ENCODE measurements at regions not wholly inside any gene's neighbourhood (a gene's known extent, or its start where the extent isn't known, plus 50 kb on each side); places are given as distances from the start of the nearest gene placed in this dataset.

GRCh38 chr20:6831461-6831860 is 64.0 kb downstream of the BMP2 start:
- H3K14ac ChIP-seq (ENCODE audit: low read length), result no peak overlapping the region
- H2AK5ac ChIP-seq (ENCODE audit: low read depth, low read length), result no peak overlapping the region
- DNase-seq (ENCODE audit: low spot score), result no peak
- WGBS, 2 donors (ENCODE audit: extremely low coverage in 2 of 2, insufficient read length in 2 of 2, insufficient replicate concordance in 1 of 2), result no CpG with 5 or more reads among the region's 3 CpGs
- no peak overlapping the region for H2BK12ac ChIP-seq (ENCODE audit: low read length)
- H2BK120ac ChIP-seq (ENCODE audit: low read depth, low read length), result no peak overlapping the region
- H3K79me1 ChIP-seq (ENCODE audit: low read depth, low read length), result no peaks in the 10 kb centered on the region
- H3K9ac ChIP-seq (ENCODE audit: low read depth, low read length, poor library complexity), result no peak overlapping the region
- H3K4me1 ChIP-seq (ENCODE audit: control insufficient read depth in 2 of 2, insufficient read depth in 1 of 2, low read depth in 1 of 2, low read length in 2 of 2), result no peaks in the 10 kb centered on the region
- H3K4ac ChIP-seq (ENCODE audit: low read length), result no peak overlapping the region
- no peaks in the 10 kb centered on the region for H3K27me3 ChIP-seq (ENCODE audit: control insufficient read depth in 3 of 3, insufficient read depth in 3 of 3, low read depth in 1 of 3, low read length in 3 of 3)
- H3K4me3 ChIP-seq (ENCODE audit: low read length in 2 of 2), result no peak overlapping the region
- H2AFZ ChIP-seq (ENCODE audit: low read length), result no peak overlapping the region
- no peak overlapping the region for H3K27ac ChIP-seq (replicated peaks; ENCODE audit: low read length)
- H3K9me3 ChIP-seq (replicated peaks in 1 of 2; ENCODE audit: control insufficient read depth in 2 of 2, insufficient read depth in 1 of 2, low read depth in 1 of 2, low read length in 2 of 2), result no peaks in the 10 kb centered on the region
- H3K36me3 ChIP-seq (replicated peaks in 1 of 2; ENCODE audit: control insufficient read depth in 2 of 2, insufficient read depth in 2 of 2, low read length in 2 of 2), result no peaks in the 10 kb centered on the region
- no peak overlapping the region for H4K91ac ChIP-seq (ENCODE audit: low read depth, low read length, poor library complexity)
- H3K4me2 ChIP-seq (ENCODE audit: insufficient read depth, low read length, poor library complexity, severe bottlenecking), result no peak overlapping the region
- H3K23ac ChIP-seq (ENCODE audit: low read depth, low read length, poor library complexity), result no peak overlapping the region
- H2BK15ac ChIP-seq (ENCODE audit: low read length), result no peak overlapping the region
- no peak overlapping the region for H3K18ac ChIP-seq (ENCODE audit: low read length)
- no peak overlapping the region for H2BK5ac ChIP-seq (ENCODE audit: low read length)
- H4K8ac ChIP-seq (ENCODE audit: low read depth, low read length), result no peak overlapping the region

- Histone ChIP-seq H3K9ac (ENCODE audit: low read depth, low read length, poor library complexity) (no peak overlapping the region), H2BK5ac (ENCODE audit: low read length) (no peak overlapping the region)
These were observed 65.3 kb downstream of the BMP2 start for GRCh38 chr20:6832811-6833210.

GRCh38 chr20:6835609-6836008 is 68.1 kb downstream of the BMP2 start:
- H3K27me3 ChIP-seq (ENCODE audit: control insufficient read depth in 3 of 3, insufficient read depth in 3 of 3, low read depth in 1 of 3, low read length in 3 of 3), result no peaks in the 10 kb centered on the region
- no peak for DNase-seq (ENCODE audit: low spot score)
- no CpG with 5 or more reads among the region's 3 CpGs for WGBS, 2 donors (ENCODE audit: extremely low coverage in 2 of 2, insufficient read length in 2 of 2, insufficient replicate concordance in 1 of 2)

More at GRCh38 chr20:6832811-6833210, 65.3 kb downstream of the BMP2 start:
- H3K9me3 ChIP-seq (replicated peaks in 1 of 2; ENCODE audit: control insufficient read depth in 2 of 2, insufficient read depth in 1 of 2, low read depth in 1 of 2, low read length in 2 of 2), result no peaks in the 10 kb centered on the region
- H3K4ac ChIP-seq (ENCODE audit: low read length), result no peak overlapping the region
- H3K4me1 ChIP-seq (ENCODE audit: control insufficient read depth in 2 of 2, insufficient read depth in 1 of 2, low read depth in 1 of 2, low read length in 2 of 2), result no peaks in the 10 kb centered on the region
- H2AFZ ChIP-seq (ENCODE audit: low read length), result no peak overlapping the region
- no peak overlapping the region for H3K4me3 ChIP-seq (ENCODE audit: low read length in 2 of 2)
- no peaks in the 10 kb centered on the region for H3K27me3 ChIP-seq (ENCODE audit: control insufficient read depth in 3 of 3, insufficient read depth in 3 of 3, low read depth in 1 of 3, low read length in 3 of 3)
- no peak overlapping the region for H2BK12ac ChIP-seq (ENCODE audit: low read length)
- H3K18ac ChIP-seq (ENCODE audit: low read length), result no peak overlapping the region
- no CpG with 5 or more reads among the region's 10 CpGs for WGBS, 2 donors (ENCODE audit: extremely low coverage in 2 of 2, insufficient read length in 2 of 2, insufficient replicate concordance in 1 of 2)
- H4K91ac ChIP-seq (ENCODE audit: low read depth, low read length, poor library complexity), result no peak overlapping the region
- H3K27ac ChIP-seq (replicated peaks; ENCODE audit: low read length), result no peak overlapping the region
- no peak for DNase-seq (ENCODE audit: low spot score)
- H2BK120ac ChIP-seq (ENCODE audit: low read depth, low read length), result no peak overlapping the region
- H4K8ac ChIP-seq (ENCODE audit: low read depth, low read length), result no peak overlapping the region
- H3K36me3 ChIP-seq (replicated peaks in 1 of 2; ENCODE audit: control insufficient read depth in 2 of 2, insufficient read depth in 2 of 2, low read length in 2 of 2), result no peaks in the 10 kb centered on the region
- H3K23ac ChIP-seq (ENCODE audit: low read depth, low read length, poor library complexity), result no peak overlapping the region
- no peak overlapping the region for H3K4me2 ChIP-seq (ENCODE audit: insufficient read depth, low read length, poor library complexity, severe bottlenecking)
- H2AK5ac ChIP-seq (ENCODE audit: low read depth, low read length), result no peak overlapping the region
- no peaks in the 10 kb centered on the region for H3K79me1 ChIP-seq (ENCODE audit: low read depth, low read length)
- no peak overlapping the region for H3K14ac ChIP-seq (ENCODE audit: low read length)
- no peak overlapping the region for H2BK15ac ChIP-seq (ENCODE audit: low read length)

GRCh38 chr20:6836821-6837374 is 69.4 kb downstream of the BMP2 start:
- H2BK5ac ChIP-seq (ENCODE audit: low read length), result no peak overlapping the region
- no peaks in the 10 kb centered on the region for H3K36me3 ChIP-seq (replicated peaks in 1 of 2; ENCODE audit: control insufficient read depth in 2 of 2, insufficient read depth in 2 of 2, low read length in 2 of 2)
- H2BK15ac ChIP-seq (ENCODE audit: low read length), result no peak overlapping the region
- H2BK120ac ChIP-seq (ENCODE audit: low read depth, low read length), result no peak overlapping the region
- peaks cover 0 to 3% of the 10 kb centered on the region in 2 donors for H3K4me1 ChIP-seq (ENCODE audit: control insufficient read depth in 2 of 2, insufficient read depth in 1 of 2, low read depth in 1 of 2, low read length in 2 of 2)
- no peak overlapping the region for H3K4me3 ChIP-seq (ENCODE audit: low read length in 2 of 2)
- H2AK5ac ChIP-seq (ENCODE audit: low read depth, low read length), result no peak overlapping the region
- H3K23ac ChIP-seq (ENCODE audit: low read depth, low read length, poor library complexity), result no peak overlapping the region
- no peak overlapping the region for H3K27ac ChIP-seq (replicated peaks; ENCODE audit: low read length)
- WGBS, 2 donors (ENCODE audit: extremely low coverage in 2 of 2, insufficient read length in 2 of 2, insufficient replicate concordance in 1 of 2), result 100% methylated on average over 1 of the region's 7 CpGs; no CpG with 5 or more reads in 1 of the 2 donors
- no peak overlapping the region for H4K8ac ChIP-seq (ENCODE audit: low read depth, low read length)
- H2AFZ ChIP-seq (ENCODE audit: low read length), result no peak overlapping the region
- H3K14ac ChIP-seq (ENCODE audit: low read length), result no peak overlapping the region
- H3K18ac ChIP-seq (ENCODE audit: low read length), result no peak overlapping the region
- no peaks in the 10 kb centered on the region for H3K9me3 ChIP-seq (replicated peaks in 1 of 2; ENCODE audit: control insufficient read depth in 2 of 2, insufficient read depth in 1 of 2, low read depth in 1 of 2, low read length in 2 of 2)
- H2BK12ac ChIP-seq (ENCODE audit: low read length), result no peak overlapping the region
- no peak overlapping the region for H3K9ac ChIP-seq (ENCODE audit: low read depth, low read length, poor library complexity)
- H3K4ac ChIP-seq (ENCODE audit: low read length), result no peak overlapping the region
- DNase-seq (ENCODE audit: low spot score), result no peak
- no peak overlapping the region for H4K91ac ChIP-seq (ENCODE audit: low read depth, low read length, poor library complexity)
- no peak overlapping the region for H3K4me2 ChIP-seq (ENCODE audit: insufficient read depth, low read length, poor library complexity, severe bottlenecking)
- H3K79me1 ChIP-seq (ENCODE audit: low read depth, low read length), result no peaks in the 10 kb centered on the region
- H3K27me3 ChIP-seq (ENCODE audit: control insufficient read depth in 3 of 3, insufficient read depth in 3 of 3, low read depth in 1 of 3, low read length in 3 of 3), result no peaks in the 10 kb centered on the region

More at GRCh38 chr20:6835609-6836008, 68.1 kb downstream of the BMP2 start:
- H2AK5ac ChIP-seq (ENCODE audit: low read depth, low read length), result no peak overlapping the region
- no peak overlapping the region for H3K18ac ChIP-seq (ENCODE audit: low read length)
- H3K14ac ChIP-seq (ENCODE audit: low read length), result no peak overlapping the region
- H3K4me2 ChIP-seq (ENCODE audit: insufficient read depth, low read length, poor library complexity, severe bottlenecking), result no peak overlapping the region
- no peaks in the 10 kb centered on the region for H3K36me3 ChIP-seq (replicated peaks in 1 of 2; ENCODE audit: control insufficient read depth in 2 of 2, insufficient read depth in 2 of 2, low read length in 2 of 2)
- no peak overlapping the region for H2BK15ac ChIP-seq (ENCODE audit: low read length)
- no peak overlapping the region for H3K27ac ChIP-seq (replicated peaks; ENCODE audit: low read length)
- H3K4ac ChIP-seq (ENCODE audit: low read length), result no peak overlapping the region
- H4K91ac ChIP-seq (ENCODE audit: low read depth, low read length, poor library complexity), result no peak overlapping the region
- H3K4me3 ChIP-seq (ENCODE audit: low read length in 2 of 2), result no peak overlapping the region
- H3K23ac ChIP-seq (ENCODE audit: low read depth, low read length, poor library complexity), result no peak overlapping the region
- H3K4me1 ChIP-seq (ENCODE audit: control insufficient read depth in 2 of 2, insufficient read depth in 1 of 2, low read depth in 1 of 2, low read length in 2 of 2), result peaks cover 0 to 3% of the 10 kb centered on the region in 2 donors
- H3K9me3 ChIP-seq (replicated peaks in 1 of 2; ENCODE audit: control insufficient read depth in 2 of 2, insufficient read depth in 1 of 2, low read depth in 1 of 2, low read length in 2 of 2), result no peaks in the 10 kb centered on the region
- no peak overlapping the region for H4K8ac ChIP-seq (ENCODE audit: low read depth, low read length)
- H2AFZ ChIP-seq (ENCODE audit: low read length), result no peak overlapping the region
- no peak overlapping the region for H2BK120ac ChIP-seq (ENCODE audit: low read depth, low read length)
- H2BK5ac ChIP-seq (ENCODE audit: low read length), result no peak overlapping the region
- H3K79me1 ChIP-seq (ENCODE audit: low read depth, low read length), result no peaks in the 10 kb centered on the region
- H2BK12ac ChIP-seq (ENCODE audit: low read length), result no peak overlapping the region
- H3K9ac ChIP-seq (ENCODE audit: low read depth, low read length, poor library complexity), result no peak overlapping the region

All from neuronal stem cell (in vitro differentiated cells).